Activated B cell treated with CpG ODN at 0.5 μM for 24 hours (primary cell): ENCODE measurements at regions not wholly inside any gene's neighbourhood (a gene's known extent, or its start where the extent isn't known, plus 50 kb on each side); places are given as distances from the start of the nearest gene placed in this dataset.

Experiments used
- ATAC-seq: fragments of 200-7000 bp; cut with Tn5 transposase; one replicate; pipeline ENCODE4 v1.10.0; 2021; ENCODE audit warnings: low read depth, mild to moderate bottlenecking, moderate library complexity
- CTCF ChIA-PET: fragments of 350-600 bp; sonication (Branson Sonifier 250); formaldehyde crosslinking; loops from one replicate; lab custom pipeline; 2021; ENCODE audit warnings: antibody characterized with exemption; lab: Charles Lee
- POLR2A ChIA-PET: fragments of 350-600 bp; sonication (Branson Sonifier 250); formaldehyde crosslinking; loops from one replicate; lab custom pipeline; 2021; ENCODE audit warnings: antibody characterized with exemption; lab: Charles Lee
- DNase-seq: peaks from one replicate; pipeline ENCODE4 v3.0.0; 2022
- H3K27ac Mint-ChIP-seq: one replicate; pipeline ENCODE4 v1.8.0; 2020; ENCODE audit warnings: mixed read lengths
- H3K27me3 Mint-ChIP-seq: one replicate; pipeline ENCODE4 v1.8.0; 2021; ENCODE audit warnings: mixed read lengths
- H3K36me3 Mint-ChIP-seq: one replicate; pipeline ENCODE4 v1.8.0; 2021; ENCODE audit warnings: low read depth, mixed read lengths
- H3K4me1 Mint-ChIP-seq: one replicate; pipeline ENCODE4 v1.8.0; 2021; ENCODE audit warnings: mixed read lengths
- H3K4me3 Mint-ChIP-seq: one replicate; pipeline ENCODE4 v1.8.0; 2020; ENCODE audit warnings: mild to moderate bottlenecking, mixed read lengths
- H3K9me3 Mint-ChIP-seq: one replicate; pipeline ENCODE4 v1.8.0; 2020; ENCODE audit warnings: mixed read lengths
- intact Hi-C: fragments of 100-400 bp; cut with micrococcal nuclease; formaldehyde crosslinking; loops from one replicate; pipeline ENCODE4 v1.15.1; 2024
- TF ChIP-seq, protein P1 (sequence below): fragments of 200-600 bp; IDR thresholded peaks from one replicate; pipeline ENCODE4 v1.8.0; 2022; ENCODE audit warnings: antibody characterized with exemption, mild to moderate bottlenecking

DNA sequence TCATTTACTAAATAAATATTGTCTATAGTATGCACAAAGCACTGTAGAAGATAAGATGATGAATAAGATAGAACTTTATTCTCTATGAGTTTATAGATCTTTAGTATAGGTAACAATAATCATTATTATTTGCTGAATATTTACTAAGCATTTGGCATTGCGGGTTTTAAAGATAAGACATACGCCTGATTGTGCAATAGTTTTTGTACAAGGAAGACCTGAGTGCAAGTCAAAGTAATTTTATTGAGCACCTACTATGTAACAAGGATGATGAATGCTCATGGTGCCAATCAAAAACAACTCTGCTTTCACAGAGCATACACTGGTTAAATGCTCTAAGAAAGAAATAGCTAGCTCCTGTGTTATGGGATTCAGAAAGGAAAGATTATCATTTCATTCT is 1461.7 kb upstream of the FLRT2 start:
- no peaks in the 10 kb centered on the region for H3K27me3 Mint-ChIP-seq
- intact Hi-C loops, result no loop called here
- POLR2A ChIA-PET, result no interaction called here
- TF ChIP-seq, protein P1, sequence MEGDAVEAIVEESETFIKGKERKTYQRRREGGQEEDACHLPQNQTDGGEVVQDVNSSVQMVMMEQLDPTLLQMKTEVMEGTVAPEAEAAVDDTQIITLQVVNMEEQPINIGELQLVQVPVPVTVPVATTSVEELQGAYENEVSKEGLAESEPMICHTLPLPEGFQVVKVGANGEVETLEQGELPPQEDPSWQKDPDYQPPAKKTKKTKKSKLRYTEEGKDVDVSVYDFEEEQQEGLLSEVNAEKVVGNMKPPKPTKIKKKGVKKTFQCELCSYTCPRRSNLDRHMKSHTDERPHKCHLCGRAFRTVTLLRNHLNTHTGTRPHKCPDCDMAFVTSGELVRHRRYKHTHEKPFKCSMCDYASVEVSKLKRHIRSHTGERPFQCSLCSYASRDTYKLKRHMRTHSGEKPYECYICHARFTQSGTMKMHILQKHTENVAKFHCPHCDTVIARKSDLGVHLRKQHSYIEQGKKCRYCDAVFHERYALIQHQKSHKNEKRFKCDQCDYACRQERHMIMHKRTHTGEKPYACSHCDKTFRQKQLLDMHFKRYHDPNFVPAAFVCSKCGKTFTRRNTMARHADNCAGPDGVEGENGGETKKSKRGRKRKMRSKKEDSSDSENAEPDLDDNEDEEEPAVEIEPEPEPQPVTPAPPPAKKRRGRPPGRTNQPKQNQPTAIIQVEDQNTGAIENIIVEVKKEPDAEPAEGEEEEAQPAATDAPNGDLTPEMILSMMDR, result no peak
- peaks cover 17% of the 10 kb centered on the region for H3K9me3 Mint-ChIP-seq
- H3K36me3 Mint-ChIP-seq, result no peaks in the 10 kb centered on the region
- CTCF ChIA-PET, result no interaction called here
- ATAC-seq (no peak), DNase-seq (no peak)
- H3K4me3 Mint-ChIP-seq, result no peak overlapping the region
- no peak overlapping the region for H3K27ac Mint-ChIP-seq
- no peaks in the 10 kb centered on the region for H3K4me1 Mint-ChIP-seq

DNA sequence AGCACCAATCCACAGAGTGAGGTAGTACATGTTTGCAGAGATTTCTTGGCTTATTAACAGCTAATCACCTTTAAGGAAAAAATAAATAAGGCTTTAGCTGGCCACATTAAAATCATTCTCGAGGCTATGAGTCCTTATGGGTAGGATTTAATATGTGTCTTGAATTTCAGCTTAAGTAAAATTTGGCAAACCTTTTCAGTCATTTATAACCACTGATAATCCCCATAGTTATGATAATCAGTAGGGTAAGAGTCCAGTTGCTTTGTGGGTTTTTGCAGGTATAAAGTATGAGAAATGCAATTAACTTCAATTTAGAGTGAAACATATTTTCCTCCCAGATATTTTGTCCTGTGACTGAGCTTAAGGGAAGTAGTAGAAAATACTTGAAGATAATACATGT is 1458.9 kb upstream of the FLRT2 start:
- Mint-ChIP-seq H3K9me3 (peaks cover 15% of the 10 kb centered on the region), H3K36me3 (no peaks in the 10 kb centered on the region), H3K27me3 (no peaks in the 10 kb centered on the region), H3K4me1 (no peaks in the 10 kb centered on the region), H3K27ac (no peak overlapping the region), H3K4me3 (no peak overlapping the region)
- ATAC-seq (no peak), DNase-seq (no peak)
- TF ChIP-seq, protein P1, result no peak
- intact Hi-C loops, result no loop called here
- ChIA-PET CTCF (no interaction called here), POLR2A (no interaction called here)

DNA sequence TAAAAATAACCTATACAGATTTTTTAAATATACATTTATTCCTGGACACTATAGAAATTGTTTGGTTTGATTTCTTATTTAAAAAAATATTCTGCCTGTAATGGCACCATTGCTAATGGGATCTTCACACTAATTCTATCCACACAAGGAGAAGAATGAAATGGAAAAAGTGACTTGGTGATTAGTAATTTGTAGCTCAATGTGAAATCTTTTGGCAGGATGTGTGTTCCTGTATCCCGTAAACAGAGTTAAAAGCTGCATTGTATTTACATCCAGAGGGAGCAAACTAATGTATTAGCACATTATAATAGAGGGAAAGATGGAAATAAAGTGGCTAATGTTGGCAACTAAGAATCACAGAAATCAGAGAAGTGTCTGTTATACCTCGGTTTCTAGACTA is 1455.3 kb upstream of the FLRT2 start:
- H3K4me3 Mint-ChIP-seq, result no peak overlapping the region
- H3K9me3 Mint-ChIP-seq, result peaks cover 8% of the 10 kb centered on the region
- H3K27ac Mint-ChIP-seq, result no peak overlapping the region
- no peaks in the 10 kb centered on the region for H3K36me3 Mint-ChIP-seq
- intact Hi-C loops, result no loop called here
- POLR2A ChIA-PET, result no interaction called here
- no peaks in the 10 kb centered on the region for H3K4me1 Mint-ChIP-seq
- ATAC-seq (no peak), DNase-seq (no peak)
- CTCF ChIA-PET, result no interaction called here
- H3K27me3 Mint-ChIP-seq, result no peaks in the 10 kb centered on the region
- TF ChIP-seq, protein P1, result no peak

DNA sequence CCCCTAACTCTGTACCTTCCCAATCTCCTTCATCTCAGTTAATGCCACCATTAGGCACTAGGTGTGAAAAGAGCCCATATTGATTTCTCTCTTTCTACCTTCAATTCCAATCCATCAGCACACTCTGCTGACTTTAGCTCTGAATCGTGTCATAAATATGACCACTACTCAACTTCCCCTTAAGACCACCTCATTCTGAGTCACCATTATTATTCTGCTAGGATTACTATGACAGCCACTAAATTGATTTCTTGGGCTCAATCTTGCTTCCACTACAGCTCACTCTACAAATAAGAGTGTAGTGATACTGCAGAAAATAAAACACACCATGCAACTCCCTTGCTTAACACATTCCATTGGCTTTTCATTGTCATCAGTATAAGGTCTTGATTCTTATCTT is 1449.0 kb upstream of the FLRT2 start:
- peaks cover 10% of the 10 kb centered on the region for H3K9me3 Mint-ChIP-seq
- ChIA-PET CTCF (no interaction called here), POLR2A (no interaction called here)
- no peaks in the 10 kb centered on the region for H3K27me3 Mint-ChIP-seq
- DNase-seq (no peak), ATAC-seq (no peak)
- no peak overlapping the region for H3K4me3 Mint-ChIP-seq
- intact Hi-C loops, result no loop called here
- H3K4me1 Mint-ChIP-seq, result no peaks in the 10 kb centered on the region
- H3K27ac Mint-ChIP-seq, result no peak overlapping the region
- TF ChIP-seq, protein P1, result no peak
- H3K36me3 Mint-ChIP-seq, result no peaks in the 10 kb centered on the region

DNA sequence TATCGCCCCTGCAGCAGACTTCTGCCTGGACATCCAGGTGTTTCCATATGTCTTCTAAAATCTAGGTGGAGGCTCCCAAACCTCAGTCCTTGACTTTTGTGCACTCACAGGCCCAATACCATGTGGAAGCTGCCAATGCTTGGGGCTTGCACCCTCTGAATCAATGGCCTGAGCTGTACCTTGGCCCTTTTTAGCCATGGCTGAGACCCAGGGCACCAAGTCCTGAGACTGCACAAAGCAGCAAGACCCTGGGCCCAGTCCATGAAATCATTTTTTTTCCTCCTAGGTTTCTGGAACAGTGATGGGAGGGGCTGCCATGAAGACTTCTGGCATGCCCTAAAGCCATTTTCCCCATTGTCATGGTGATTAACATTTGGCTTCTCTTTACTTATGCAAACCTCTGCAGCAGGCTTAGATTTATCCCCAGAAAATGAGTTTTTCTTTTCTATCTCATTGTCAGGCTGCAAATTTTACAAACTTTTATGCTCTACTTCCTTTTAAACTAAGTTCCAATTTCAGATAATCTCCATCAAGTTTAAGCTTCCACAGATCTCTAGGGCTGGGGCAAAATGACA is 1445.8 kb upstream of the FLRT2 start:
- DNase-seq (no peak), ATAC-seq (no peak)
- Mint-ChIP-seq H3K36me3 (no peaks in the 10 kb centered on the region), H3K27me3 (no peaks in the 10 kb centered on the region), H3K9me3 (peaks cover 11% of the 10 kb centered on the region), H3K4me3 (no peak overlapping the region), H3K27ac (no peak overlapping the region), H3K4me1 (no peaks in the 10 kb centered on the region)
- TF ChIP-seq, protein P1, result no peak
- intact Hi-C loops, result no loop called here
- CTCF ChIA-PET, result no interaction called here
- POLR2A ChIA-PET, result no interaction called here
